ENCODE measurements at regions not wholly inside any gene's neighbourhood (a gene's known extent, or its start where the extent isn't known, plus 50 kb on each side); places are given as distances from the start of the nearest gene placed in this dataset.

DNA sequence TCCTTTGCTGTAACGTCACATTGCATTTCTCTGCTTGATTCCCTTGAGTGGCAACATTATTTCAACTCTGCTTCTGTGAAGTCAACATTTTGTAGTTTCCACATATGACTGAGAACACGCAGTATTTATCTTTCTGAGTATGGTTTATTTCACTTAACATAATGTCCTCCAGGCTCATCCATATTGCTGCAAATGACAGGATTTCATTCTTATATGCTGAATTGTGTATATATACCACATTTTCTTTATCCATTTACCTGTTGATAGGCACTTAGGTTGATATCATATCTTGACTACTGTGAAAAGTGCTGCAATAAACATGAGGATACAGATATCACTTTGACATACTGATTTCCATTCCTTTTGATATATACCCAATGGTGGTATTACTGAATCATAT is 878.5 kb downstream of the PLOD2 start:
- TF ChIP-seq, protein P1, sequence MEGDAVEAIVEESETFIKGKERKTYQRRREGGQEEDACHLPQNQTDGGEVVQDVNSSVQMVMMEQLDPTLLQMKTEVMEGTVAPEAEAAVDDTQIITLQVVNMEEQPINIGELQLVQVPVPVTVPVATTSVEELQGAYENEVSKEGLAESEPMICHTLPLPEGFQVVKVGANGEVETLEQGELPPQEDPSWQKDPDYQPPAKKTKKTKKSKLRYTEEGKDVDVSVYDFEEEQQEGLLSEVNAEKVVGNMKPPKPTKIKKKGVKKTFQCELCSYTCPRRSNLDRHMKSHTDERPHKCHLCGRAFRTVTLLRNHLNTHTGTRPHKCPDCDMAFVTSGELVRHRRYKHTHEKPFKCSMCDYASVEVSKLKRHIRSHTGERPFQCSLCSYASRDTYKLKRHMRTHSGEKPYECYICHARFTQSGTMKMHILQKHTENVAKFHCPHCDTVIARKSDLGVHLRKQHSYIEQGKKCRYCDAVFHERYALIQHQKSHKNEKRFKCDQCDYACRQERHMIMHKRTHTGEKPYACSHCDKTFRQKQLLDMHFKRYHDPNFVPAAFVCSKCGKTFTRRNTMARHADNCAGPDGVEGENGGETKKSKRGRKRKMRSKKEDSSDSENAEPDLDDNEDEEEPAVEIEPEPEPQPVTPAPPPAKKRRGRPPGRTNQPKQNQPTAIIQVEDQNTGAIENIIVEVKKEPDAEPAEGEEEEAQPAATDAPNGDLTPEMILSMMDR (conservative IDR thresholded peaks at IDR 0.05 in 1 of 2, IDR thresholded peaks at IDR 0.05 in 1 of 2; ENCODE audit: extremely low read depth in 1 of 2, insufficient read depth in 1 of 2, low read depth in 1 of 2, low read length in 2 of 2): no peak
- no peak for TF ChIP-seq EZH2 (IDR thresholded peaks at IDR 0.05; ENCODE audit: borderline replicate concordance, low read length)
